ENCODE measurements at regions not wholly inside any gene's neighbourhood (a gene's known extent, or its start where the extent isn't known, plus 50 kb on each side); places are given as distances from the start of the nearest gene placed in this dataset.

DNA sequence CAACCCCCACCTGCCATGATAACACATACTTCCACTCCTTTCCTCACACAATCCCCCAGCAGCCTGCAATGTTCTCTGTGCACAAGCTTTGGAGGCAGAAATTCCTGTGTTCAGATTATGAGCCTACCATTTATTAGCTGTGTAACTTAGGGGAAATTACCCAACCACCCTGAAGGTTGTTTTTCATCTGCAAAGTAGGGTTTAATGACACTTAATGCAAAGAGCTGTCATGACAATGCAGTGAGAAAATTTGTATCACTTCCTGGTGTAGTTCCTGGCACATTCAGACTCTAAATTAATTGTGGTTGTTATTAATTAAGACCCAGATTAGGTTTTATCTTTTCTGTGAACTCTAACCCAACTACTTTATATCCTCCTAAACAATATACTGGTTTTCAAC, 122.4 kb upstream of the DYRK2 start:
- Histone ChIP-seq H3K4me2 (ENCODE audit: low read length) (no peak overlapping the region), H3K9me3 (ENCODE audit: low read length) (no peaks in the 10 kb centered on the region), H3K9me2 (ENCODE audit: low read depth, low read length) (no peaks in the 10 kb centered on the region), H3F3A (ENCODE audit: insufficient read depth, low read length) (no peaks in the 10 kb centered on the region), H3K27ac (ENCODE audit: low read depth, low read length, poor library complexity, severe bottlenecking) (no peak overlapping the region), H3K36me3 (ENCODE audit: insufficient read depth, low read length) (no peaks in the 10 kb centered on the region), H3K27me3 (ENCODE audit: insufficient read depth, low read length) (no peaks in the 10 kb centered on the region), H3K4me1 (ENCODE audit: insufficient read depth, low read length, severe bottlenecking) (peaks cover 5% of the 10 kb centered on the region), H3K4me3 (ENCODE audit: low read depth, low read length, poor library complexity, severe bottlenecking) (no peak overlapping the region), H4K20me1 (ENCODE audit: insufficient read depth, low read length) (no peaks in the 10 kb centered on the region), H2AFZ (ENCODE audit: low read length) (no peak overlapping the region), H3K9ac (ENCODE audit: low read length) (no peak overlapping the region), H3K79me2 (ENCODE audit: insufficient read depth, low read length) (no peaks in the 10 kb centered on the region)
- TF ChIP-seq, protein P1, sequence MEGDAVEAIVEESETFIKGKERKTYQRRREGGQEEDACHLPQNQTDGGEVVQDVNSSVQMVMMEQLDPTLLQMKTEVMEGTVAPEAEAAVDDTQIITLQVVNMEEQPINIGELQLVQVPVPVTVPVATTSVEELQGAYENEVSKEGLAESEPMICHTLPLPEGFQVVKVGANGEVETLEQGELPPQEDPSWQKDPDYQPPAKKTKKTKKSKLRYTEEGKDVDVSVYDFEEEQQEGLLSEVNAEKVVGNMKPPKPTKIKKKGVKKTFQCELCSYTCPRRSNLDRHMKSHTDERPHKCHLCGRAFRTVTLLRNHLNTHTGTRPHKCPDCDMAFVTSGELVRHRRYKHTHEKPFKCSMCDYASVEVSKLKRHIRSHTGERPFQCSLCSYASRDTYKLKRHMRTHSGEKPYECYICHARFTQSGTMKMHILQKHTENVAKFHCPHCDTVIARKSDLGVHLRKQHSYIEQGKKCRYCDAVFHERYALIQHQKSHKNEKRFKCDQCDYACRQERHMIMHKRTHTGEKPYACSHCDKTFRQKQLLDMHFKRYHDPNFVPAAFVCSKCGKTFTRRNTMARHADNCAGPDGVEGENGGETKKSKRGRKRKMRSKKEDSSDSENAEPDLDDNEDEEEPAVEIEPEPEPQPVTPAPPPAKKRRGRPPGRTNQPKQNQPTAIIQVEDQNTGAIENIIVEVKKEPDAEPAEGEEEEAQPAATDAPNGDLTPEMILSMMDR (IDR thresholded peaks at IDR 0.05; ENCODE audit: low read length): no peak
- no peak for TF ChIP-seq EZH2 (IDR thresholded peaks at IDR 0.05; ENCODE audit: borderline replicate concordance, low read length)

- no peak overlapping the region for H2AFZ ChIP-seq (ENCODE audit: low read length)
- H3K4me2 ChIP-seq (ENCODE audit: low read length): no peak overlapping the region
- H3K9me3 ChIP-seq (ENCODE audit: low read length): no peaks in the 10 kb centered on the region
- TF ChIP-seq EZH2 (IDR thresholded peaks at IDR 0.05; ENCODE audit: borderline replicate concordance, low read length): no peak
- TF ChIP-seq, protein P1 (IDR thresholded peaks at IDR 0.05; ENCODE audit: low read length): no peak
- H3K4me1 ChIP-seq (ENCODE audit: insufficient read depth, low read length, severe bottlenecking): peaks cover 1% of the 10 kb centered on the region
- H3K4me3 ChIP-seq (ENCODE audit: low read depth, low read length, poor library complexity, severe bottlenecking): no peak overlapping the region
- H3K27me3 ChIP-seq (ENCODE audit: insufficient read depth, low read length): no peaks in the 10 kb centered on the region
- no peaks in the 10 kb centered on the region for H3K79me2 ChIP-seq (ENCODE audit: insufficient read depth, low read length)
- no peak overlapping the region for H3K27ac ChIP-seq (ENCODE audit: low read depth, low read length, poor library complexity, severe bottlenecking)
- H3K9me2 ChIP-seq (ENCODE audit: low read depth, low read length): no peaks in the 10 kb centered on the region
- no peak overlapping the region for H3K9ac ChIP-seq (ENCODE audit: low read length)
- no peaks in the 10 kb centered on the region for H4K20me1 ChIP-seq (ENCODE audit: insufficient read depth, low read length)
- H3F3A ChIP-seq (ENCODE audit: insufficient read depth, low read length): no peaks in the 10 kb centered on the region
- H3K36me3 ChIP-seq (ENCODE audit: insufficient read depth, low read length): no peaks in the 10 kb centered on the region
Observed at GRCh38 chr12:67531051-67531450, 117.5 kb upstream of the DYRK2 start.

GRCh38 chr12:67531501-67531900, 117.0 kb upstream of the DYRK2 start:
- H3F3A ChIP-seq (ENCODE audit: insufficient read depth, low read length): no peaks in the 10 kb centered on the region
- H3K27me3 ChIP-seq (ENCODE audit: insufficient read depth, low read length): no peaks in the 10 kb centered on the region
- TF ChIP-seq, protein P1 (IDR thresholded peaks at IDR 0.05; ENCODE audit: low read length): no peak
- no peak for TF ChIP-seq EZH2 (IDR thresholded peaks at IDR 0.05; ENCODE audit: borderline replicate concordance, low read length)
- H3K79me2 ChIP-seq (ENCODE audit: insufficient read depth, low read length): no peaks in the 10 kb centered on the region
- H3K9me2 ChIP-seq (ENCODE audit: low read depth, low read length): no peaks in the 10 kb centered on the region
- H3K36me3 ChIP-seq (ENCODE audit: insufficient read depth, low read length): no peaks in the 10 kb centered on the region
- H2AFZ ChIP-seq (ENCODE audit: low read length): no peak overlapping the region
- no peaks in the 10 kb centered on the region for H4K20me1 ChIP-seq (ENCODE audit: insufficient read depth, low read length)
- no peak overlapping the region for H3K9ac ChIP-seq (ENCODE audit: low read length)
- H3K4me2 ChIP-seq (ENCODE audit: low read length): no peak overlapping the region
- H3K27ac ChIP-seq (ENCODE audit: low read depth, low read length, poor library complexity, severe bottlenecking): no peak overlapping the region
- H3K4me1 ChIP-seq (ENCODE audit: insufficient read depth, low read length, severe bottlenecking): no peaks in the 10 kb centered on the region
- no peaks in the 10 kb centered on the region for H3K9me3 ChIP-seq (ENCODE audit: low read length)
- H3K4me3 ChIP-seq (ENCODE audit: low read depth, low read length, poor library complexity, severe bottlenecking): no peak overlapping the region
